GM19023 (cell line): ENCODE measurements at regions not wholly inside any gene's neighbourhood (a gene's known extent, or its start where the extent isn't known, plus 50 kb on each side); places are given as distances from the start of the nearest gene placed in this dataset.

Experiments
- ATAC-seq: cut with Tn5 transposase; IDR thresholded peaks from one replicate; pipeline ENCODE4 v1.9.1; 2021; ENCODE audit warnings: mild to moderate bottlenecking, moderate library complexity; ENCODE audit not compliant: unreplicated experiment

GRCh38 chr15:93497291-93497690, 408.3 kb upstream of the RGMA start:
- no peak for ATAC-seq

- no peak for ATAC-seq
These were observed 407.9 kb upstream of the RGMA start for GRCh38 chr15:93496888-93497287.

GRCh38 chr15:93495799-93496637, 407.0 kb upstream of the RGMA start:
- no peak for ATAC-seq

- ATAC-seq: no peak
These were observed 404.2 kb upstream of the RGMA start for GRCh38 chr15:93493172-93493571.

DNA sequence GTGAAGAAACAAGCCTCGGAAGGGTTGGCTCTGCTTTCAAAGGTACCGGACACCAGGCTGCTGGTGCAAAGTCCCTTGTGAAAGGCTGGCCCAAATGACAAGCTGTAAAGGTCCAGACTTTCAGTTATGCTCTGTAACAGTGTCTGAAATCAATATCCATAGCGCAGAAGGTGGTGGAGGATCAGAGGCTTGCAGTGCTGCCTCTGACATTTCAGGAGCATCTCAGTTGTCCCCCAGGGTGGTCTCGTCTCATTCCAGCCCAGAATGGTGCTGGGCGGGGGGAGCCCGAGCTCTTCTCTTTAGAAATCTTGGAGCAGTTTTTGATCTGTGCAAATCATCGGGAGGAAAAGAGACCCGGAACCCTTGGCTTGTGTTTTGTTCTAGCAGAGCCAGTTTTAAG, 402.3 kb upstream of the RGMA start:
- no peak for ATAC-seq

GRCh38 chr15:93488296-93488713, 399.3 kb upstream of the RGMA start:
- ATAC-seq: no peak

DNA sequence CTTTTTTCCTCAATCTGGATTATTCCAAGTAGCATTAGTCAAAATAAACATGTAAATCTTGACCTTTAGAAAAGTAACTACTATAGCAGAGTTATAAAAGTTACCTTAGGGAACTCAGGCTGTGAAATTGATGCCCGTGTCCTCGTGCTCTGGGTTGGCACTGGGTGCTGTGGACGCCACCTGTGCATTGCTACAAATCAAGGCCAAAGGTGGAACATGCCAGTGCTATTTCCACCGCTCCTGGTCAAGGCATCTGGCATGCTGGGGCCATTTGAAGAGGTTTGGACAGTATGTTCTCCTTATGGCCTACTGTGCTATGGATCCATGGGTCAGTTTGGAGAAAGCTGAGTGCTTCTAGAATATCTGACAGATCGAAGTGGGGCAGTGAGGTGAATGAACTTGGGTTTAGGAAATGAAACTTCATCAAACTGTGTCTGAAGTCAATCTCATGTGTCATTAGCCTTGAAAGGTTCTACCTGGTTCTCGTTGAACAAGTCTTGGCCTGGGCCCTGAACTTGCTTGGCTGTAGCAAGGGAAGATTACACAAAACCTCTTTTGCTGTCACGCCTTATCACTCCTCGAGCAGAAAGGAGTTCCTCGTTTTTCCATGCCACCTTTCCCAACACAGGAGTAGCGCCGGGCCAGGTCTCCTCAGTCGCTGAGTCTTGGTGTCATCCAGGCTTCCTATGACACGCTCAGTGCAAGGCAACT, 397.6 kb upstream of the RGMA start:
- ATAC-seq: no peak

DNA sequence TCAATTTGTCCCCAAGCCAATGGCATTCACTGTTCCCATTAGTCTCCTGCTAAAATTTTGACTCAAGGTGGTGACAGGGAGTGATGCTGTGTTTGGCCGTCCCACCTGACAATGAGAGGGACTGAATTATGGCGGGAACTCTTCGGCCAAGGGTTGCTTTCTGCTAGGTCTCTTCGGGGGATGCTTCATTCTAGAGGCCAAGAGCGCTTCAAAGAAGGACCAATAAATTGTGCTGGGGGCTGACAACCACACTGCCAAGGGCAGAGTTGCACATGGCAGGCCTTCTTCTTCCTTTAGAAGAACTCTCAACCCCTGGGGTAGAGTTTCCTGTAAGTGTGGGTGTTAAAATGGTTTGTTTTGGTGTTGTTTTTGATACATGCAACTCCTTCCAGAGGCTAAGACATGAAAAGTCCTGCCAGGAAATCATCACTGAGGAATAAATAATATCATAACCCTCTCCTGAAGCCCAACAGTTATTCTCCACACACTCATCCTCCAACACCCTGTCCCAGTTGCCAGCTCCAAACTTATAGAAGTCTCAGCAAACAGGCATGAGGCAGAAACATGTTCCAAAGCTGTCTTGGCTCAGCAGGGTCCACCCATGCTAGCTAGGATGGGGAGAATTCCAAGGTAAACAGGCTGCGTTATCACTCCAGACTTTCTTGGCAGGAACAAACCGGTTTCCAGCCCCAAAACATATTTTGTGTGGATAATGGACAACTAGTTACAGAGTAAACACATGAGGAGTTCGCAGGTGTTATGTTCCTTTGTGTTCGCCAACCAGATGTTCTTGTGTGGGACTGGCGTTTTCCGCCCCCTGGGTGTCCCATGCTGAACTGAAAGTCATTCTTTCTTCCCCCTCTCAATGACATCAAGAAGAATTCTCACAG, 396.7 kb upstream of the RGMA start:
- no peak for ATAC-seq

DNA sequence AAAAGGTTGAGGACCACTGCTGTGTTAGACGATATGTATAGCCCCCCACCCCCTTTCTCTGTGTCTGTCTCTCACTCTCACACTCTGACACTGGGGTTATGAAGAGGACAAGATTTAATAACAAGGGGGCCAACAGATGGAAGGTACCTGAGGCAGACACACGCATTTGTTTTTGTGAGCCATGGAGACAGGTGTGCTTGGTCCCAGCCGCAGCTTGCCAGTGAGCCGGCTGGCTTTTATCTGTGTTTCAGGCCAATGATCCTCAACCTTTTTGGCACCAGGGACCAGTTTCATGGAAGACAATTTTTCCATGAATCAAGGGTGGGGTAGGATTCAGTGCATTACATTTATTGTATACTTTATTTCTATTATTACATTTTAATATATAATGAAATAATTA, 394.9 kb upstream of the RGMA start:
- no peak for ATAC-seq

GRCh38 chr15:93482731-93483130, 393.7 kb upstream of the RGMA start:
- ATAC-seq: no peak

- no peak for ATAC-seq
These were observed 390.7 kb upstream of the RGMA start for GRCh38 chr15:93479715-93480114.

GRCh38 chr15:93478947-93479346, 389.9 kb upstream of the RGMA start:
- no peak for ATAC-seq

DNA sequence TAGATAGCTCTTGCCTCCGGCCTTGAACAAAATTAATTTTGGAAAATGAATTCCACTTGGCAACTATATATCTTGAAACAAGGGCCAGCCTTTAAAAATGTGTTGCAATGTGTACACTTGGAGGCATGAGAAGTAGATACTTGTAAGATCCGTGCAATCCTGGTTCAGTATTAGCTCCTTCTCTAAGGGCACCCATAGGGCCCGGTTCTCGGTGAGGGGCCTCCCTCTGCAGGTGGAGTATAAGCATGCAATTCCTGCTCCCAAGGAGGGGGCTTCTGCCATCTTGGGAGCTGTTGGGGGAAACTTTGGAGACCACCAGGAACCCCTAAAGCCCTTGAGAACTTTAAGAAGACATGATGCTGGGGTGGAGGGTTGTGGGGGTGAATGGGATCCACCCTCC, 388.7 kb upstream of the RGMA start:
- no peak for ATAC-seq

- ATAC-seq: no peak
These were observed 388.2 kb upstream of the RGMA start for GRCh38 chr15:93477188-93477587.

GRCh38 chr15:93476491-93477177, 387.6 kb upstream of the RGMA start:
- ATAC-seq: no peak

DNA sequence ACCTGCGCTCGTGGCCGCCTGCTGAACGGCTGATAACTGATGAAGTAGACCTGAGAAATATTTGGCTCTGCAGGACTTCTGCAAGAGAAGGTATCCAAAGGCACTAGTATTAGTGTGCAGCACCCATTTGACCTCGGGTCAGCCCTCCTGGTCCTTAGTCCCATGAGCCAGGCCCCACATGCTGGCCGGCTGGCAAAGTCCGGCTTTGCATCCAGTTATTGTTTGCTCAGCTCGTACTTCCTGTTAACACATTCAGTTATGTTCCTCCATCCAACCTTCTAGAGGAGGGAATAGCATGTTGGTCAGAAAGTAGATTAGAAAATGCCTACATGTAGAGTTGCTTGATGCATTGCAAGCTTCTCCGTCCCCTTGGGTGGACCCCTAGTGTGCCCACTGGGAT, 385.7 kb upstream of the RGMA start:
- ATAC-seq: no peak

DNA sequence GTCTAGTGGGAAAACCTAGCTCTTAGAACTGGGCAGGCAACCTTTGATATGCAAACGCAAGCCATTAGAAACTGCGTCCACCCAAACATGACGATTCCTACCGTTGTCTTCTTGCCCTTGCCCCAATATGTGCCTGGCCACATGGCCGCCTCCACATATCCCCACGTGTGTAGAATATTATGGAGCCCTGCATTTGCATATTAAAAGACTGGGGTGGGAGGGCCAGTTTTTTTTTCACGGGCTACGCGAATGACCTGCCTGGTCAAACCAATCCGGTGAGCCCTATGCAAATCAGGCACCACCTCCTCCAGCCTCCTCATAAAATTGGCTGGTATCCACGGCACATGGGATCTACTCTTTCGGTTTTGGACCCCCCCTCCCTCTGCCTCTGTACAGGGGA, 381.0 kb upstream of the RGMA start:
- ATAC-seq: no peak

DNA sequence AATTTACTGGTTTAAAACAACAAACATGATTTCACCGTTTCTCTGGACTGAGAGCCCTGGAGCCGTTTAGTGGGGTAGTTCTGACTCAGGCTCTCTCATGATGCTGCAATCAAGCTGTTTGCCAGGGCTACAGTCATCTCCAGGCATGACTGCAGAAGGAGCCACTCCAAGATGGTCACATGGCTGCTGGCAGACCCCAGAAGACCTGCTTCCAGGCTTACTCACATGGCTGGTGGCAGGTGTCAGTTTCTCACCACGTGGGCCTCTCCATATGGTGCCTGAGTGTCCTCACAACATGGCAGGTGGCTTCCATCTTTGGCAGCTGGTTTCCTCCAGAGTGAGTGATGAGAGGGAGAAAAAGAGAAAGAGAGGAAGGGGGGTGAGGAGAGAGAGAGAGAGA, 378.3 kb upstream of the RGMA start:
- ATAC-seq: no peak

- ATAC-seq: no peak
These were observed 377.4 kb upstream of the RGMA start for GRCh38 chr15:93466380-93466779.

DNA sequence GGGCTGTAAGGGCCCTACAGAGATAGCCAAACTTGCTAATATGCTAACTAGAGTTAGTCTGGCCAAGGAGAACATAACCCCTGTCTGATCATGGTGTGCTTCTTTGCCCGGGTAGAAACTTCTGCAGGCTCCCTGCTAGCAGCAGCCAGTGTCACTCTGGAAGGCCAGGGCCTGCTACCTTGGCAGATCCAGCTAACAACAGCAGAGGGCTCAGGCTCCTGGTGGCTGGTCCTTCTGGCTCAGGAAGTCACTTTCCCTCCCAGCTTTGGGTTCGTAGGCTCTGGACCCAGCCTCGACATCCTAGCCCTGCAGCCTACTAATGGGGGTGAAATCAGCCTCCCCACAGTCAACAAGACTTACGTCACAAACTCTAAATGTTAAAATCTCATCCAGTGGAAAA, 373.7 kb upstream of the RGMA start:
- ATAC-seq: no peak

GRCh38 chr15:93460717-93461116, 371.7 kb upstream of the RGMA start:
- ATAC-seq: peak; percentile 70
